HL-60 (cell line): ENCODE measurements at regions not wholly inside any gene's neighbourhood (a gene's known extent, or its start where the extent isn't known, plus 50 kb on each side); places are given as distances from the start of the nearest gene placed in this dataset.

Source experiments
- DNase-seq, 2 experiments: peaks; one replicate each; pipeline ENCODE4 v3.0.0-alpha.2; 2010 to 2020; ENCODE audit warnings: low read depth in 1 of 2, low spot score in 1 of 2
- H3K27ac ChIP-seq: fragments of 250-450 bp; sonication (Bioruptor Pico); replicated peaks from 2 replicates; pipeline ENCODE4 v1.5.1; 2020; ENCODE audit warnings: mild to moderate bottlenecking, moderate library complexity
- H3K27me3 ChIP-seq: fragments of 250-450 bp; sonication (Bioruptor Pico); 2 replicates; pipeline ENCODE4 v1.5.1; 2021; ENCODE audit warnings: mild to moderate bottlenecking, moderate library complexity; ENCODE audit not compliant: insufficient read depth, poor library complexity, severe bottlenecking
- H3K4me3 ChIP-seq: replicated peaks from 2 replicates; pipeline ENCODE4 v1.5.1; 2011; ENCODE audit warnings: mild to moderate bottlenecking, control low read depth, low read length; ENCODE audit not compliant: insufficient read depth
- CTCF ChIP-seq: IDR thresholded peaks from one replicate; pipeline ENCODE4 v1.5.1; 2011; ENCODE audit warnings: low read length, control low read depth, inconsistent platforms; ENCODE audit not compliant: insufficient read depth
- GABPA ChIP-seq: IDR thresholded peaks from 2 replicates; pipeline ENCODE4 v1.6.1; 2012; ENCODE audit warnings: low read depth
- POLR2AphosphoS5 ChIP-seq: IDR thresholded peaks from 2 replicates; pipeline ENCODE4 v1.6.1; 2012; ENCODE audit warnings: low read depth
- REST ChIP-seq: IDR thresholded peaks from 2 replicates; pipeline ENCODE4 v1.6.1; 2012; ENCODE audit warnings: low read depth; ENCODE audit not compliant: insufficient replicate concordance
- SPI1 ChIP-seq: IDR thresholded peaks from 2 replicates; pipeline ENCODE4 v1.6.1; 2012; ENCODE audit warnings: low read depth, mild to moderate bottlenecking, borderline replicate concordance

- no peak overlapping the region for H3K4me3 ChIP-seq
- TF ChIP-seq CTCF (no peak), POLR2AphosphoS5 (no peak), SPI1 (no peak), REST (no peak), GABPA (no peak)
- no peak overlapping the region for H3K27ac ChIP-seq
- no peak for DNase-seq
- H3K27me3 ChIP-seq, result no peaks in the 10 kb centered on the region
Observed at GRCh38 chrX:95058815-95059214, 1384.8 kb downstream of the FAM133A start.

- no peak for TF ChIP-seq POLR2AphosphoS5
- TF ChIP-seq REST, result no peak
- TF ChIP-seq GABPA, result no peak
- no peak for DNase-seq
- no peaks in the 10 kb centered on the region for H3K27me3 ChIP-seq
- no peak overlapping the region for H3K4me3 ChIP-seq
- H3K27ac ChIP-seq, result no peak overlapping the region
Observed at GRCh38 chrX:95059909-95060308, 1385.9 kb downstream of the FAM133A start.

GRCh38 chrX:95063554-95063953 lies 1389.5 kb downstream of the FAM133A start:
- H3K27me3 ChIP-seq, result no peaks in the 10 kb centered on the region
- no peak overlapping the region for H3K4me3 ChIP-seq
- no peak for DNase-seq
- TF ChIP-seq REST (no peak), GABPA (no peak), CTCF (no peak), SPI1 (no peak), POLR2AphosphoS5 (no peak)
- no peak overlapping the region for H3K27ac ChIP-seq

GRCh38 chrX:95065151-95065550 lies 1391.1 kb downstream of the FAM133A start:
- Histone ChIP-seq H3K27ac (no peak overlapping the region), H3K4me3 (no peak overlapping the region), H3K27me3 (no peaks in the 10 kb centered on the region)
- no peak for DNase-seq
- TF ChIP-seq REST, result no peak
- TF ChIP-seq SPI1, result no peak
- TF ChIP-seq GABPA, result no peak
- no peak for TF ChIP-seq CTCF
- no peak for TF ChIP-seq POLR2AphosphoS5
